ENCODE measurements at regions not wholly inside any gene's neighbourhood (a gene's known extent, or its start where the extent isn't known, plus 50 kb on each side); places are given as distances from the start of the nearest gene placed in this dataset.

DNA sequence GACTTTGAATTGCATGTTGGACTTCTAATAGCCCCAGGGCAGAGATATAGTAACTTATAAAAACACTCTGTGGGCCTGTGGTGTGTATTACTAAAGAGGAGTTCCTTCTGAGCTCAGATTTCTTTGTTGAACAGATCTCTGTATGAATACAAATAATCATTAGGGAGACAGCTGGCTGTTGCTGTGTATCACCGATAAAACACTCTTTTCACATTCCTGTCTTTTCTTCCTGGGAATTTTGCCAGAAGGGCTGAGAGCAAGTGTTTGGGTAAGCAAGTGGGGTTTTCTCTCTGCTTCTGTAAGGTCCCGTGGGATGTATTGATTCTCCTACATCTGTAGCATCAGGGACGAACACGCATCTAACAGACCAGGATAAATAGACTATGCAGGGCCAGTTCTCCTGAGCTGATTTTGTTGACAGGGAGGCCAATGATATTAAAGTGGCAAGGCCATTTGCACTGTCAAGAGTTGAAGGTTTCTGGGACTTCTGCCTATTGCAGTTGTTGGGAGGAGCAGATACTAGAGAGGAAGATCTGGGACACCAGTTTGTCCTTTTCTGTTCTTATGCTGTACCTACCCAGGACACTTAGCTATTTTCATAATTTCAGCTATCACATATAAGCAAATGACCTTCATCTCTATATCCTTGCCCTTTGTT, 225.9 kb upstream of the CD96 start:
- Histone ChIP-seq H3K27me3 (ENCODE audit: control insufficient read depth, insufficient read depth, low read length) (no peaks in the 10 kb centered on the region), H3K4me3 (ENCODE audit: low read length) (no peak overlapping the region), H3K4me1 (ENCODE audit: control insufficient read depth, insufficient read depth, low read length) (peaks cover 4% of the 10 kb centered on the region), H3K36me3 (ENCODE audit: control insufficient read depth, insufficient read depth, low read length) (no peaks in the 10 kb centered on the region), H3K9me3 (ENCODE audit: control insufficient read depth, insufficient read depth, low read length) (no peaks in the 10 kb centered on the region), H3K27ac (ENCODE audit: low read length) (no peak overlapping the region)
- Mint-ChIP-seq H3K27ac (no peak overlapping the region), H3K9me3 (no peaks in the 10 kb centered on the region), H3K27me3 (ENCODE audit: low read depth in 2 of 2) (peaks cover 0 to 5% of the 10 kb centered on the region in 2 donors), H3K36me3 (no peaks in the 10 kb centered on the region), H3K4me1 (peaks cover 15 to 18% of the 10 kb centered on the region in 2 donors), H3K4me3 (no peak overlapping the region)
- 94% methylated on average over 3 of the region's 4 CpGs for WGBS (ENCODE audit: insufficient coverage)
- TF ChIP-seq, protein P1, sequence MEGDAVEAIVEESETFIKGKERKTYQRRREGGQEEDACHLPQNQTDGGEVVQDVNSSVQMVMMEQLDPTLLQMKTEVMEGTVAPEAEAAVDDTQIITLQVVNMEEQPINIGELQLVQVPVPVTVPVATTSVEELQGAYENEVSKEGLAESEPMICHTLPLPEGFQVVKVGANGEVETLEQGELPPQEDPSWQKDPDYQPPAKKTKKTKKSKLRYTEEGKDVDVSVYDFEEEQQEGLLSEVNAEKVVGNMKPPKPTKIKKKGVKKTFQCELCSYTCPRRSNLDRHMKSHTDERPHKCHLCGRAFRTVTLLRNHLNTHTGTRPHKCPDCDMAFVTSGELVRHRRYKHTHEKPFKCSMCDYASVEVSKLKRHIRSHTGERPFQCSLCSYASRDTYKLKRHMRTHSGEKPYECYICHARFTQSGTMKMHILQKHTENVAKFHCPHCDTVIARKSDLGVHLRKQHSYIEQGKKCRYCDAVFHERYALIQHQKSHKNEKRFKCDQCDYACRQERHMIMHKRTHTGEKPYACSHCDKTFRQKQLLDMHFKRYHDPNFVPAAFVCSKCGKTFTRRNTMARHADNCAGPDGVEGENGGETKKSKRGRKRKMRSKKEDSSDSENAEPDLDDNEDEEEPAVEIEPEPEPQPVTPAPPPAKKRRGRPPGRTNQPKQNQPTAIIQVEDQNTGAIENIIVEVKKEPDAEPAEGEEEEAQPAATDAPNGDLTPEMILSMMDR (IDR thresholded peaks at IDR 0.05), result no peak
- ATAC-seq (no peak), DNase-seq (no peak)
- intact Hi-C loops (cut with micrococcal nuclease), result no loop called here

DNA sequence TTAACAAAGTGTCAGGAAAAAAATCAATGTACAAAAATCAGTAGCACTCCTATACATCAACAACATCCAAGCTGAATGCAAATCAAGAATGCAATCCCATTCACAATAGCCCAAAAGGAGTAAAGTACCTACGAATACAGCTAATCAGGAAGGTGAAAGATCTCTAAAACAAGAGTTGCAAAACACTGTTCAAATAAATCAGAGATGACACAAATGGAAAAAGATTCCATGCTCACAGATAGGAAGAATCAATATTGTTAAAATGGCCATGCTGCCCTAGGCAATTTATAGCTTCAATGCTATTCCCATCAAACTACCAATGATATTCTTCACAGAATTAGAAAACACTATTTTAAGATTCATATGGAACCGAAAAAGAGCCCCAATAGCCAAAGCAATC, 223.7 kb upstream of the CD96 start:
- TF ChIP-seq, protein P1 (IDR thresholded peaks at IDR 0.05), result no peak
- no peaks in the 10 kb centered on the region for H3K36me3 Mint-ChIP-seq
- 69% methylated on average over 2 of the region's 2 CpGs for WGBS (ENCODE audit: insufficient coverage)
- no peak overlapping the region for H3K4me3 Mint-ChIP-seq
- intact Hi-C loops (cut with micrococcal nuclease), result no loop called here
- Histone ChIP-seq H3K27me3 (ENCODE audit: control insufficient read depth, insufficient read depth, low read length) (no peaks in the 10 kb centered on the region), H3K4me3 (ENCODE audit: low read length) (no peak overlapping the region), H3K36me3 (ENCODE audit: control insufficient read depth, insufficient read depth, low read length) (no peaks in the 10 kb centered on the region), H3K27ac (ENCODE audit: low read length) (no peak overlapping the region), H3K9me3 (ENCODE audit: control insufficient read depth, insufficient read depth, low read length) (no peaks in the 10 kb centered on the region), H3K4me1 (ENCODE audit: control insufficient read depth, insufficient read depth, low read length) (peaks cover 4% of the 10 kb centered on the region)
- H3K9me3 Mint-ChIP-seq, result no peaks in the 10 kb centered on the region
- H3K27me3 Mint-ChIP-seq (ENCODE audit: low read depth in 2 of 2), result peaks cover 0 to 5% of the 10 kb centered on the region in 2 donors
- H3K27ac Mint-ChIP-seq, result no peak overlapping the region
- peaks cover 4 to 9% of the 10 kb centered on the region in 2 donors for H3K4me1 Mint-ChIP-seq
- ATAC-seq, result no peak
- DNase-seq, result no peak

DNA sequence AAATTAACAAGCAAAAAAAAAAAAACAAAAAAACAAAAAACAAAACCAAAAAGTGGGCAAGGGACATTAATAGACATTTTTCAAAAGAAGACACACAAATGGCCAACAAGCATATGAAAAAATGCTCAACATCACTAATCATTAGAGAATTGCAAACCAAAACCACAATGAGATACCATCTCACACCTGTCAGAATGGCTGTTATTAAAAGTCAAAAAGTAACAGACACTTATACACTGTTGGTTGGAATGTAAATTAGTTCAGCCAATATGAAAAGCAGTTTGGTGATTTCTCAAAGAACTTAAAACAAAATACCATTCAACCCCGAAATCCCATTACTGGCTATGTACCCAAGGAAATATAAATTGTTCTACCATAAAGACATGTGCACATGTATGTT, 222.4 kb upstream of the CD96 start:
- H3K36me3 Mint-ChIP-seq, result no peaks in the 10 kb centered on the region
- 63% methylated on average over 1 of the region's 1 CpG for WGBS (ENCODE audit: insufficient coverage)
- H3K27ac Mint-ChIP-seq, result no peak overlapping the region

More for the DNA sequence above, 222.4 kb upstream of the CD96 start:
- ATAC-seq, result no peak
- peaks cover 17 to 22% of the 10 kb centered on the region in 2 donors for H3K4me1 Mint-ChIP-seq
- H3K27me3 ChIP-seq (ENCODE audit: control insufficient read depth, insufficient read depth, low read length), result no peaks in the 10 kb centered on the region
- DNase-seq, result no peak
- intact Hi-C loops (cut with micrococcal nuclease), result no loop called here
- H3K4me1 ChIP-seq (ENCODE audit: control insufficient read depth, insufficient read depth, low read length), result peaks cover 6% of the 10 kb centered on the region
- H3K36me3 ChIP-seq (ENCODE audit: control insufficient read depth, insufficient read depth, low read length), result no peaks in the 10 kb centered on the region
- H3K9me3 ChIP-seq (ENCODE audit: control insufficient read depth, insufficient read depth, low read length), result no peaks in the 10 kb centered on the region
- no peaks in the 10 kb centered on the region for H3K9me3 Mint-ChIP-seq
- no peak overlapping the region for H3K4me3 Mint-ChIP-seq
- H3K27ac ChIP-seq (ENCODE audit: low read length), result no peak overlapping the region
- H3K27me3 Mint-ChIP-seq (ENCODE audit: low read depth in 2 of 2), result peaks cover 0 to 5% of the 10 kb centered on the region in 2 donors
- TF ChIP-seq, protein P1 (IDR thresholded peaks at IDR 0.05), result no peak
- no peak overlapping the region for H3K4me3 ChIP-seq (ENCODE audit: low read length)
